Hepatocyte (in vitro differentiated cells): ENCODE measurements at regions not wholly inside any gene's neighbourhood (a gene's known extent, or its start where the extent isn't known, plus 50 kb on each side); places are given as distances from the start of the nearest gene placed in this dataset.

ENCODE experiments used
- EZH2 ChIP-seq: fragments of 200-600 bp; sonication (generic); IDR thresholded peaks from 2 replicates; pipeline ENCODE4 v1.6.1; 2016; ENCODE audit warnings: antibody characterized with exemption, mild to moderate bottlenecking, borderline replicate concordance
- TF ChIP-seq, protein P1 (sequence below): fragments of 200-600 bp; sonication (generic); IDR thresholded peaks from 2 replicates; pipeline ENCODE4 v1.5.1; 2016; ENCODE audit warnings: antibody characterized with exemption, mild to moderate bottlenecking; ENCODE audit not compliant: poor library complexity

DNA sequence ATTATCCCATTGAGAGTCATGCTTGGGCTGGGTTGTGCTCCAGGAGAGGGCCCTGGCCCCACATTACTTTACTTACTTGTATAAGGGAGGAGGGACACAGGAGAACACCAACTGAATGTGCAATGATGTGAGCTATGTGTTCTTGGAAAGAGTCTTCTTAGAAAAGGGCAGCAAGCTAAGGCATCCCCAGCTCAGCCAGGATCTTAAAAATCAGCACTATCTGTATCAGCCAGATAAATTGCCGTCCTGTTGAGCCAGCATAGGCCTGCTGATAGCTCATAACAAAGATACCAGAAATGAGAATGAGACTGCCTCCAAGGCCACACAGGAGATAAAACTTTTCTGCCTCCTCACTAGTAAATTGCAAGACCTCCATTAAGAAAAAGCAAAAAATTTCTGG, 357.5 kb downstream of the CAAP1 start:
- TF ChIP-seq, protein P1, sequence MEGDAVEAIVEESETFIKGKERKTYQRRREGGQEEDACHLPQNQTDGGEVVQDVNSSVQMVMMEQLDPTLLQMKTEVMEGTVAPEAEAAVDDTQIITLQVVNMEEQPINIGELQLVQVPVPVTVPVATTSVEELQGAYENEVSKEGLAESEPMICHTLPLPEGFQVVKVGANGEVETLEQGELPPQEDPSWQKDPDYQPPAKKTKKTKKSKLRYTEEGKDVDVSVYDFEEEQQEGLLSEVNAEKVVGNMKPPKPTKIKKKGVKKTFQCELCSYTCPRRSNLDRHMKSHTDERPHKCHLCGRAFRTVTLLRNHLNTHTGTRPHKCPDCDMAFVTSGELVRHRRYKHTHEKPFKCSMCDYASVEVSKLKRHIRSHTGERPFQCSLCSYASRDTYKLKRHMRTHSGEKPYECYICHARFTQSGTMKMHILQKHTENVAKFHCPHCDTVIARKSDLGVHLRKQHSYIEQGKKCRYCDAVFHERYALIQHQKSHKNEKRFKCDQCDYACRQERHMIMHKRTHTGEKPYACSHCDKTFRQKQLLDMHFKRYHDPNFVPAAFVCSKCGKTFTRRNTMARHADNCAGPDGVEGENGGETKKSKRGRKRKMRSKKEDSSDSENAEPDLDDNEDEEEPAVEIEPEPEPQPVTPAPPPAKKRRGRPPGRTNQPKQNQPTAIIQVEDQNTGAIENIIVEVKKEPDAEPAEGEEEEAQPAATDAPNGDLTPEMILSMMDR: no peak
- TF ChIP-seq EZH2: no peak
